Activated T-helper 17 cell treated with anti-CD3 and anti-CD28 coated beads, Interleukin-2, amount 50 U/mL, for 72 hours (primary cell): ENCODE measurements at regions not wholly inside any gene's neighbourhood (a gene's known extent, or its start where the extent isn't known, plus 50 kb on each side); places are given as distances from the start of the nearest gene placed in this dataset.
A peak's percentile ranks its signal among the peaks of the same experiment; 100 is the strongest.
"Not testable (repeated sequence)": the region's sequence is repeated elsewhere in the genome, so short reads cannot be mapped to it uniquely, and the experiment has no call there.

ENCODE experiments used
- ATAC-seq: fragments of 150-1000 bp; cut with Tn5 transposase; replicated peaks from 2 replicates; pipeline ENCODE4 v1.10.0; 2021; ENCODE audit warnings: mild to moderate bottlenecking, moderate library complexity
- H3K27ac Mint-ChIP-seq: one replicate; pipeline ENCODE4 v1.8.0; 2022; ENCODE audit warnings: mixed read lengths
- H3K27me3 Mint-ChIP-seq: one replicate; pipeline ENCODE4 v1.8.0; 2022; ENCODE audit warnings: mixed read lengths
- H3K36me3 Mint-ChIP-seq: one replicate; pipeline ENCODE4 v1.8.0; 2022; ENCODE audit warnings: low read depth, mild to moderate bottlenecking, mixed read lengths
- H3K4me1 Mint-ChIP-seq: one replicate; pipeline ENCODE4 v1.8.0; 2022; ENCODE audit warnings: mixed read lengths
- H3K4me3 Mint-ChIP-seq: one replicate; pipeline ENCODE4 v1.8.0; 2022; ENCODE audit warnings: mild to moderate bottlenecking, mixed read lengths
- H3K9me3 Mint-ChIP-seq: one replicate; pipeline ENCODE4 v1.8.0; 2022; ENCODE audit warnings: mixed read lengths

- Mint-ChIP-seq H3K36me3 (no peaks in the 10 kb centered on the region), H3K9me3 (no peaks in the 10 kb centered on the region), H3K27ac (no peak overlapping the region), H3K4me1 (no peaks in the 10 kb centered on the region), H3K4me3 (no peak overlapping the region), H3K27me3 (no peaks in the 10 kb centered on the region)
- ATAC-seq, result no peak
These were observed 888.4 kb upstream of the GJE1 start for GRCh38 chr6:141244366-141244765.

DNA sequence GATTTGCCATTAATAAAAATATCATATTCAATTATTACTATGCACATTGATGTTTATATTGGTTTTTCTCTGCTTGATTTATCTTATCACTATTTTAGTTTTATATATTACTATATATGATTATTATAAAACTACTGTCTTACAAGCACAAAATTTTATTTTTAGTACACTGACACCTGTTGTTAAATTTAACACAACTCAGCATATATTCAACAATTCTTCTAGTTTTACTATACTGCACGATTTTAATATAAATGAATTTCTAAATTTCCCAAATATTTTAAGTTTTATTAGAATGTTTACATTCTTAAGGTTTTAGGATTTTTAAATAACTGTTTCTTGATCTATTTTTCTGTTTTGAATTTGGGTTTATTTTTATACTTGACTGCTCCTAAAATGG lies 889.8 kb upstream of the GJE1 start:
- no peaks in the 10 kb centered on the region for H3K4me1 Mint-ChIP-seq
- H3K27me3 Mint-ChIP-seq, result no peaks in the 10 kb centered on the region
- H3K36me3 Mint-ChIP-seq, result no peaks in the 10 kb centered on the region
- no peak overlapping the region for H3K27ac Mint-ChIP-seq
- no peak for ATAC-seq
- H3K4me3 Mint-ChIP-seq, result no peak overlapping the region
- no peaks in the 10 kb centered on the region for H3K9me3 Mint-ChIP-seq

- Mint-ChIP-seq H3K4me1 (no peaks in the 10 kb centered on the region), H3K27ac (no peak overlapping the region), H3K36me3 (no peaks in the 10 kb centered on the region), H3K4me3 (no peak overlapping the region), H3K27me3 (no peaks in the 10 kb centered on the region), H3K9me3 (no peaks in the 10 kb centered on the region)
- ATAC-seq, result no peak
These were observed 903.4 kb upstream of the GJE1 start for GRCh38 chr6:141229296-141229695.

DNA sequence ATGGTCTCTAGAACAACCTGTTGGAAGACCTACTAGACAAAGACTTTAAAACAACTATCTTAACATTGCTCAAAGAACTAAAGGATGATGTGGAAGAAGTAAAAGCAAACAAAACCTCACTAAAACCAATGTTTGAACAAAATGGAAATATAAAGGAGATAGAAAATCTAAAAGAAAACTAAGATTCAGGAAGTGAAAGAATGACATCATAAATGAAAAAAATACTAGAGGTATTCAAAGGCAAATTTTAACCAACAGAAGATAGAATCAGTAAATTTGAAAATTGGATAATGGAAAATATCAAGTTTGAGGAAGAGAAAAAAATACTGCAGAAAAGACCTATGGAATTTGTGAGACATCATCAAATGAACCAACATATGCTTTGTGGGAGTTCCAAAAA lies 914.1 kb upstream of the GJE1 start:
- Mint-ChIP-seq H3K27me3 (no peaks in the 10 kb centered on the region), H3K36me3 (no peaks in the 10 kb centered on the region), H3K9me3 (peaks cover 10% of the 10 kb centered on the region), H3K27ac (no peak overlapping the region), H3K4me1 (no peaks in the 10 kb centered on the region), H3K4me3 (no peak overlapping the region)
- no peak for ATAC-seq

DNA sequence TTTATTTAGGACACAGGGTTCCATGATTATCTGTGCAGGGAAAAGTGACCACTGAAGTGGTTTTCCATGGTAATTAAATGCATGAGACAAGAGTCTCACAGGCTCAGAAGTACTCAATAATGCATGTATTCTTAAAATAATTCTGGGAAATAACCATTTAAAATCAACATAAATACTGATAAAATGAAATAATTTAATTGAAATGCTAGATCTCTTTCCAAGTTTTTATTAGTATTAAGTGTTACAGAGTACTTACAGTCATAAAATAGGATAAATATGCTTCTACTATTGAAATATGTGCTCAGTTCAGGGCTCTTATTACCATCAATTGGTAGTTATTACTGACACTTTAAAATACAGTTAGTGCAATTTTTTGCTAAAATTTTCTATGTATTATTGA lies 916.0 kb upstream of the GJE1 start:
- Mint-ChIP-seq H3K4me3 (no peak overlapping the region), H3K27me3 (peaks cover 5% of the 10 kb centered on the region), H3K9me3 (peaks cover 10% of the 10 kb centered on the region), H3K4me1 (no peaks in the 10 kb centered on the region), H3K27ac (no peak overlapping the region), H3K36me3 (no peaks in the 10 kb centered on the region)
- no peak for ATAC-seq

DNA sequence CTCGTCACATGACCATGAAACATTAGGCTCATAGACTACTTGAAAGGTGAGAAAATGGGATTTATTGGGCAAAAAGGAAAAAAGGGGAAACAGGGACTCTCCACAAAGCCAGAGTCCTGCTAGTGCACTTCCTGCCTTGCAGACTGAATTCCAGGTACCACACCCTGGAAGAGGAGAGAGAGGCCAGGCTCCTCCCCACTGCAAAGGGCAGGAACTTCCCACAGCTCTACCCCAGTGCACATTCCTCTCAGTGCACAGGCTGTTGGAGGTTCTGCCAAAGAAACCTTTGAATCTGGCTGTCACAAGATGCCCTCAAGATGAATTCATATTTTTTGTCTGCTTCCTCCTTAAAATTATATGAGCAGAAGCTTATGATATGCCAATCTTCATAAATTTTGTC lies 920.4 kb upstream of the GJE1 start:
- H3K27ac Mint-ChIP-seq, result no peak overlapping the region
- no peaks in the 10 kb centered on the region for H3K36me3 Mint-ChIP-seq
- H3K27me3 Mint-ChIP-seq, result peaks cover 6% of the 10 kb centered on the region
- peaks cover 2% of the 10 kb centered on the region for H3K9me3 Mint-ChIP-seq
- no peak for ATAC-seq
- no peak overlapping the region for H3K4me3 Mint-ChIP-seq
- H3K4me1 Mint-ChIP-seq, result no peaks in the 10 kb centered on the region

- Mint-ChIP-seq H3K4me3 (no peak overlapping the region), H3K9me3 (no peaks in the 10 kb centered on the region), H3K36me3 (no peaks in the 10 kb centered on the region), H3K4me1 (no peaks in the 10 kb centered on the region), H3K27me3 (peaks cover 6% of the 10 kb centered on the region), H3K27ac (no peak overlapping the region)
- no peak for ATAC-seq
These were observed 920.9 kb upstream of the GJE1 start for GRCh38 chr6:141211845-141212244.

DNA sequence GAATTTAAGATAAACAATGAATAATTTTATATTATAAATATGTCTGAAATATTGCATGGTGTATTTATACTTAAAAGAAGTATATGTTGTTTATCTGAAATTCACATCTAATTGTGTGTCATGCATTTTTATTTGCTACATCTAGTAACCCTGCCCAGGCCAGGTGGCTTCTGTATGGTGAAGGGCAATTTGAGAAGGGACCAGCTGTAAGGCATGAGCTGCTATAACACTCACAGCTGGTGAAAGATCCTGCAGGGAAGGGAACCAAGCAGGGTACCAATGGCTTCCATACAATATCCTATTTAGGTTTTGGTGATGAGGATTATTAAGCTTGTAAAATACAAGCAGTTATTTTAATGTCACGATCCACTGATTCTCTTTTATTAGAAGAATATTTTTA lies 921.8 kb upstream of the GJE1 start:
- H3K9me3 Mint-ChIP-seq, result no peaks in the 10 kb centered on the region
- H3K27me3 Mint-ChIP-seq, result peaks cover 6% of the 10 kb centered on the region
- no peak overlapping the region for H3K4me3 Mint-ChIP-seq
- H3K27ac Mint-ChIP-seq, result no peak overlapping the region
- H3K36me3 Mint-ChIP-seq, result no peaks in the 10 kb centered on the region
- ATAC-seq, result no peak
- no peaks in the 10 kb centered on the region for H3K4me1 Mint-ChIP-seq

DNA sequence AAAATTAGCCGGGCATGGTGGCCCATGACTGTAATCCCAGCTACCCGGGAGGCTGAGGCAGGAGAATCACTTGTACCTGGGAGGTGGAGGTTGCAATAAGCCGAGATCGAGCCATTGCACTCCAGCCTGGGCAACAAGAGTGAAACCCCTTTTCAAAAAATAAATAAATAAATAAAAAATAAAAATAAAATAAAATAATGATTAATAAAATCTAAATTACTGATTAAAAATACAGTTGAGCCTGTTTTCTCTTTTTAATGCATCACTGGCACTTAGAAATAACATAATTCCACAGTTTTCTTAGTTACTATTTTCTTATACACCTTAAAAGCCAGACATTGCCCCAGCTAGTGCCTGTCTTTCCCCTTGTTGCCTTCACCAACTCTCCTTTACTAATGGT lies 922.8 kb upstream of the GJE1 start:
- Mint-ChIP-seq H3K27ac (no peak overlapping the region), H3K36me3 (no peaks in the 10 kb centered on the region), H3K27me3 (peaks cover 6% of the 10 kb centered on the region), H3K4me3 (no peak overlapping the region), H3K4me1 (no peaks in the 10 kb centered on the region), H3K9me3 (no peaks in the 10 kb centered on the region)
- no peak for ATAC-seq

DNA sequence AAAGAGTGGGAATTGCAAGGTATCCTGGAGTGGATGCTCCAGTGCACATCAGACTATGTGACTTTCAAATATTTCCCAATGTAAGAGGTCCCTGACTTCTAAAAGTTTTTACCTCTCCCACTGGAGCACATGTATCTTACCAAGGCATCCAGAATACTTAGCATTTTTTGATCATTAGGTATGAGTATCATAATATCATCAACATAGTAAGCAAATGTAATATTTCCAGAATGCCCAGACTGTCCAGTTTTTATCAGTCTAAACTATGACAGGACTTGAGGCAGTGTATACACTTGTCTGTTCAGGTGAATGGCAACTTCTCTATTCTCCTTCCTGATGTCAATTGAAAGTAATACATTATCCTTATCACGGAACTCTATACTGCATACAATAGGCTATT lies 924.6 kb upstream of the GJE1 start:
- Mint-ChIP-seq H3K4me3 (no peak overlapping the region), H3K27ac (no peak overlapping the region), H3K27me3 (peaks cover 6% of the 10 kb centered on the region), H3K4me1 (no peaks in the 10 kb centered on the region), H3K36me3 (no peaks in the 10 kb centered on the region), H3K9me3 (no peaks in the 10 kb centered on the region)
- no peak for ATAC-seq

DNA sequence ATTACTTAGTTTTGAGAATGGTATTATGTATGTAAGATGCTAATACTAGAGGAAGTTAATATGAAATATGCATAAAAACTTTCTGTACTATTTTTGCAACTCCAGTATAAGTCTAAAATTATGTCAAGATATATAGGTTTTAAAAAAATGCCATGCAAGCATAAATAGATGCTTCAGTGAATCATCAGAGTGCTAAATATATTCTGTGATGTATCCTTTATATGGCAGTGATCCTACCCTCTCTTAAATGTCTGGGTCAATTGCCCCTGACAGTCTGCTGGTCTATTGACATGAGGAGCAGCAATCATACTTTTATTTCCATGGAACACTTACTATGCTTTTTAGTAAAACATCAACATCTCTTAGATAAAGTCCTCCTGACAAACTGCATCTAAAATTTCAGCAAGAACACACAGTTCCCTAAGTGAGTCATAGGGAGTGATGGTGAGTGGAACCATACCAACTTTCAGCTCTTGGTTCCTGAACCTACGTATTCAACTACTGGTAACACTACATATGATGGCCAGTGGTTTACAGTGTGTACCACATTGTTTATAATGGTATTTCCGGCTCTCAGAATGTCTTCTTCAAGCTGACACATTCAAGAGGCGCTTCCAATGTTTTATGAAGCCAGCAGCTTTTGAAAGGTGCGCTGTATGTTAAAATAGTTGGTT lies 928.7 kb upstream of the GJE1 start:
- H3K9me3 Mint-ChIP-seq, result no peaks in the 10 kb centered on the region
- peak; percentile 50 for ATAC-seq
- no peaks in the 10 kb centered on the region for H3K27me3 Mint-ChIP-seq

DNA sequence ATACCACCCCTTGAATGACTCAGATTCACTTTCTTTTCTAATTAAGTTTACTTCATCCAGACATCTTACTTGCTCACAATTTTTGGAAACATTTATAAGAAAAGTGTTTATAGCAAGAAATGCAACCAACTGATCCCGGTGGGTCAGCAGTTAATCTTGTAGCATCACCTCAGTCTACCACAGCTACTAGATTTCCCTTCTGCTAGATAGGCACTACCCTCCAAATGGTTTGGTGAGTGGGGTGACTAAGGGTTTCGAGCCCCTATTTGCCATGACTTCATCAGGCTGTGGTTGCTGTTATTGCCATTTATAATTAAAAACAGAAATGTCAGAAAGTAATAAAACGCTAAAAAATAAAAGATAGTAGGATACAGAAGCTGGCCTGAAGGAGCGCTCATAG lies 930.1 kb upstream of the GJE1 start:
- Mint-ChIP-seq H3K27ac (no peak overlapping the region), H3K4me3 (no peak overlapping the region), H3K9me3 (no peaks in the 10 kb centered on the region), H3K4me1 (no peaks in the 10 kb centered on the region), H3K36me3 (no peaks in the 10 kb centered on the region), H3K27me3 (no peaks in the 10 kb centered on the region)
- no peak for ATAC-seq

More for the DNA sequence above, 928.7 kb upstream of the GJE1 start:
- Mint-ChIP-seq H3K4me1 (no peaks in the 10 kb centered on the region), H3K4me3 (no peak overlapping the region), H3K36me3 (no peaks in the 10 kb centered on the region), H3K27ac (no peak overlapping the region)

- Mint-ChIP-seq H3K4me1 (no peaks in the 10 kb centered on the region), H3K27ac (no peak overlapping the region), H3K4me3 (no peak overlapping the region), H3K36me3 (no peaks in the 10 kb centered on the region), H3K9me3 (no peaks in the 10 kb centered on the region), H3K27me3 (no peaks in the 10 kb centered on the region)
- ATAC-seq, result no peak
These were observed 933.7 kb upstream of the GJE1 start for GRCh38 chr6:141199074-141199473.

DNA sequence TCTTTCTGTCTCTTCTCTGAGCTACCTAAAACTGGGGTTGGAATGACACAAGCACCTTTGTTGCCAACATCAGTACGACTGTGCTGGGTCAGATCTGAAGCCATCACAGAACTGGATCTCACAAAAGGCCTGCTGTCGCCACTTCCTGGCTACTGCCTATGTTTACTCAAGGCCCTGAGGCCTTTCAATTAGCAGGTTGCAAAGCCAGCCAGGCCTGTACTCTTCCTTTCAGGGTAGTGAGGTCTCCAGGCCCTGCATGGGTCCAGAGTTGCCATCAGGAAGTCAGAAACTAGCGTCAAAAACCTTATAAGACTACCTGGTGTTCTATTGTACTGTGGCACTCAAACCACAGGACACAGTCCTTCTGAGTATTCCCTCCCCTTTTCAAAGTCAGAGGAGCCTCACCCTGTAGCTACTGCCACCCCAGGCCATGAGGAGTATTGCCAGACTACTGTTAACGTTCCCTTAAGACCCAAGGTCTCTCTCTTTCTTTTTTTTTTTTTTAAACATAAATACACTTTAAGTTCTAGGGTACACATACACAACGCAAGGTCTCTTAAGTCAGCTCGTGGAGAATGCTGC lies 937.4 kb upstream of the GJE1 start:
- Mint-ChIP-seq H3K27me3 (no peaks in the 10 kb centered on the region), H3K36me3 (no peaks in the 10 kb centered on the region), H3K4me3 (no peak overlapping the region), H3K9me3 (peaks cover 5% of the 10 kb centered on the region), H3K27ac (peak overlapping the region; percentile 36), H3K4me1 (no peaks in the 10 kb centered on the region)
- ATAC-seq, result no peak

GRCh38 chr6:141183368-141183767 lies 949.4 kb upstream of the GJE1 start:
- Mint-ChIP-seq H3K27me3 (no peaks in the 10 kb centered on the region), H3K27ac (no peak overlapping the region), H3K36me3 (no peaks in the 10 kb centered on the region), H3K4me1 (no peaks in the 10 kb centered on the region), H3K9me3 (peaks cover 9% of the 10 kb centered on the region), H3K4me3 (no peak overlapping the region)
- no peak for ATAC-seq

GRCh38 chr6:141175458-141175857 lies 957.3 kb upstream of the GJE1 start:
- H3K27me3 Mint-ChIP-seq, ATAC-seq, H3K9me3 Mint-ChIP-seq, H3K4me1 Mint-ChIP-seq, H3K4me3 Mint-ChIP-seq, H3K27ac Mint-ChIP-seq, H3K36me3 Mint-ChIP-seq: not testable (repeated sequence)
